GM23248 (cell line): ENCODE measurements at regions not wholly inside any gene's neighbourhood (a gene's known extent, or its start where the extent isn't known, plus 50 kb on each side); places are given as distances from the start of the nearest gene placed in this dataset. TPM values are rescaled to one million over a fixed set of nuclear protein-coding genes. Genes with fewer than 3 reads are reported as not detected.

ENCODE experiments used
- DNase-seq: peaks from one replicate; pipeline ENCODE4 v3.0.0-alpha.2; 2015
- H2AFZ ChIP-seq: fragments of 200-600 bp; sonication (generic); 2 replicates; pipeline ENCODE4 v1.6.1; 2016; ENCODE audit warnings: antibody characterized with exemption
- H3F3A ChIP-seq: fragments of 200-600 bp; sonication (generic); 2 replicates; pipeline ENCODE4 v1.6.1; 2016; ENCODE audit warnings: mild to moderate bottlenecking, antibody characterized with exemption, mixed run types; ENCODE audit not compliant: insufficient read depth
- H3K27ac ChIP-seq: fragments of 200-600 bp; sonication (generic); 2 replicates; pipeline ENCODE4 v1.5.1; 2016; ENCODE audit warnings: mild to moderate bottlenecking
- H3K27me3 ChIP-seq: fragments of 200-600 bp; sonication (generic); replicated peaks from 2 replicates; pipeline ENCODE4 v1.6.1; 2016; ENCODE audit warnings: mild to moderate bottlenecking; ENCODE audit not compliant: insufficient read depth
- H3K36me3 ChIP-seq: fragments of 200-600 bp; sonication (generic); 2 replicates; pipeline ENCODE4 v1.6.1; 2016; ENCODE audit warnings: low read depth, mild to moderate bottlenecking
- H3K4me1 ChIP-seq: fragments of 200-600 bp; sonication (generic); 2 replicates; pipeline ENCODE4 v1.6.1; 2016; ENCODE audit warnings: mild to moderate bottlenecking; ENCODE audit not compliant: insufficient read depth
- H3K4me2 ChIP-seq: fragments of 200-600 bp; sonication (generic); one replicate; pipeline ENCODE4 v1.6.1; 2016; ENCODE audit warnings: mild to moderate bottlenecking; ENCODE audit not compliant: unreplicated experiment
- H3K4me3 ChIP-seq: fragments of 200-600 bp; sonication (generic); 2 replicates; pipeline ENCODE4 v1.5.1; 2016; ENCODE audit warnings: mild to moderate bottlenecking
- H3K79me2 ChIP-seq: fragments of 200-600 bp; sonication (generic); 2 replicates; pipeline ENCODE4 v1.6.1; 2016; ENCODE audit warnings: mild to moderate bottlenecking; ENCODE audit not compliant: insufficient read depth
- H3K9ac ChIP-seq: fragments of 200-600 bp; sonication (generic); 2 replicates; pipeline ENCODE4 v1.6.1; 2016; ENCODE audit warnings: mild to moderate bottlenecking
- H3K9me2 ChIP-seq: fragments of 200-600 bp; sonication (generic); 2 replicates; pipeline ENCODE4 v1.6.1; 2016; ENCODE audit warnings: mixed run types, mild to moderate bottlenecking, moderate library complexity; ENCODE audit not compliant: insufficient read depth
- H3K9me3 ChIP-seq: fragments of 200-600 bp; sonication (generic); one replicate; pipeline ENCODE4 v1.6.1; 2017; ENCODE audit warnings: low read depth
- H4K20me1 ChIP-seq: fragments of 200-600 bp; sonication (generic); 2 replicates; pipeline ENCODE4 v1.6.0; 2016; ENCODE audit not compliant: insufficient read depth
- EZH2 ChIP-seq: fragments of 200-600 bp; sonication (generic); IDR thresholded peaks from 2 replicates; pipeline ENCODE4 v1.6.1; 2018; ENCODE audit warnings: antibody characterized with exemption, mild to moderate bottlenecking; ENCODE audit not compliant: insufficient read depth, poor library complexity, severe bottlenecking
- EZH2phosphoT487 ChIP-seq: fragments of 200-600 bp; sonication (generic); IDR thresholded peaks from 2 replicates; pipeline ENCODE4 v1.6.1; 2018; ENCODE audit warnings: antibody characterized with exemption, moderate library complexity, mild to moderate bottlenecking, low read depth; ENCODE audit not compliant: insufficient read depth
- WGBS, 2 experiments: methylation state at CpG; one replicate each; pipeline ENCODE4 v1.1.6; 2015 to 2017; ENCODE audit warnings: low lambda C conversion rate in 2 of 2, low coverage in 1 of 2; ENCODE audit errors: missing lambda C conversion rate in 2 of 2; 5-methylcytosine and 5-hydroxymethylcytosine counted together
- in situ Hi-C: fragments of 300-500 bp; cut with MboI; formaldehyde crosslinking; loops from 2 replicates; pipeline ENCODE4 v1.15.0; 2020
- small RNA-seq: library from RNA; depleted of rRNA; stranded (forward); fragments of <200 nt; gene quantifications from one replicate; pipeline ENCODE3, GENCODE V24; 2014; ENCODE audit warnings: low read depth, low replicate concordance

- Histone ChIP-seq H3K36me3 (no peaks in the 10 kb centered on the region), H3K9ac (no peak overlapping the region), H4K20me1 (no peaks in the 10 kb centered on the region), H2AFZ (no peak overlapping the region), H3K27ac (no peak overlapping the region), H3K9me2 (no peaks in the 10 kb centered on the region), H3K4me2 (no peak overlapping the region), H3K4me1 (no peaks in the 10 kb centered on the region), H3K4me3 (no peak overlapping the region), H3K9me3 (no peaks in the 10 kb centered on the region), H3F3A (no peaks in the 10 kb centered on the region), H3K27me3 (no peaks in the 10 kb centered on the region), H3K79me2 (no peaks in the 10 kb centered on the region)
- in situ Hi-C loops: no loop called here
- TF ChIP-seq EZH2phosphoT487: no peak
- TF ChIP-seq EZH2: no peak
- DNase-seq: no peak
- WGBS, 2 experiments: 4 to 12% methylated on average over 3 of the region's 3 CpGs
Observed at GRCh38 chrX:96224279-96224678, 460.4 kb upstream of the DIAPH2 start.

- no peaks in the 10 kb centered on the region for H3K36me3 ChIP-seq
- H3K27ac ChIP-seq: no peak overlapping the region
- no peak overlapping the region for H2AFZ ChIP-seq
- H3K4me2 ChIP-seq: no peak overlapping the region
- no peaks in the 10 kb centered on the region for H3K9me2 ChIP-seq
- no peaks in the 10 kb centered on the region for H3K4me1 ChIP-seq
- no peaks in the 10 kb centered on the region for H3F3A ChIP-seq
- no peaks in the 10 kb centered on the region for H3K79me2 ChIP-seq
- H3K9ac ChIP-seq: no peak overlapping the region
- H4K20me1 ChIP-seq: no peaks in the 10 kb centered on the region
- H3K27me3 ChIP-seq: no peaks in the 10 kb centered on the region
- no peak for DNase-seq
- in situ Hi-C loops: no loop called here
- no peak overlapping the region for H3K4me3 ChIP-seq
- H3K9me3 ChIP-seq: no peaks in the 10 kb centered on the region
- 4 to 6% methylated on average over 3 of the region's 3 CpGs for WGBS, 2 experiments
- no peak for TF ChIP-seq EZH2
- TF ChIP-seq EZH2phosphoT487: no peak
Observed at GRCh38 chrX:96244955-96245354, 439.7 kb upstream of the DIAPH2 start.

GRCh38 chrX:96246436-96246835 lies 438.2 kb upstream of the DIAPH2 start:
- Histone ChIP-seq H3K9ac (no peak overlapping the region), H3K4me1 (no peaks in the 10 kb centered on the region), H2AFZ (no peak overlapping the region), H3K9me3 (no peaks in the 10 kb centered on the region), H3K9me2 (no peaks in the 10 kb centered on the region), H3K27me3 (no peaks in the 10 kb centered on the region), H3K27ac (no peak overlapping the region), H3K36me3 (no peaks in the 10 kb centered on the region), H3F3A (no peaks in the 10 kb centered on the region), H3K4me3 (no peak overlapping the region), H3K4me2 (no peak overlapping the region), H3K79me2 (no peaks in the 10 kb centered on the region), H4K20me1 (no peaks in the 10 kb centered on the region)
- in situ Hi-C loops: no loop called here
- DNase-seq: no peak
- TF ChIP-seq EZH2phosphoT487 (no peak), EZH2 (no peak)

Small RNAs in the stretch of these regions (small RNA-seq; reads per million reads assigned to genes)
- gene AL022161.1 (not detected), gene RN7SL379P (not detected), gene RNA5SP510 (not detected), gene RPS29P28 (not detected)
